ENCODE measurements at regions not wholly inside any gene's neighbourhood (a gene's known extent, or its start where the extent isn't known, plus 50 kb on each side); places are given as distances from the start of the nearest gene placed in this dataset.
"Not testable (repeated sequence)": the region's sequence is repeated elsewhere in the genome, so short reads cannot be mapped to it uniquely, and the experiment has no call there.

DNA sequence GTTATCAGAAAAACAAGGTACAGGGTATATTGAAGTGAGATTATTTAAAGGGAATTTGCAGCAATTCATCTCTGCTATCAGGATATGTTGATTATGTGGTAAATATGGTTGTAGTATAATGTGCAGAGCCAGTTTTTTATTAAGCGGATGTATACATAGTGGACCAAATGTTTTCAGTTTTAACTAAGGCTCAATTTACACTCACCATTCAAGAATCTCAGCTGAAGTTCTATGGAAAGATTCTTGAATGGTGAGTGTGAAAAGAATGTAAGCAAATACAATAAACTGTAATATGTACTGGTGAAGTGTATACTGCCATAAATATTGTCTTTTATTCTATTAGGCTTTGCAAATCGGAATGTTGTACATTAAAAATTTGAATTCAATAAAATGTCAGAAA is 895.9 kb upstream of the CDH10 start:
- no peak overlapping the region for H3K27ac ChIP-seq
- TF ChIP-seq, protein P1, sequence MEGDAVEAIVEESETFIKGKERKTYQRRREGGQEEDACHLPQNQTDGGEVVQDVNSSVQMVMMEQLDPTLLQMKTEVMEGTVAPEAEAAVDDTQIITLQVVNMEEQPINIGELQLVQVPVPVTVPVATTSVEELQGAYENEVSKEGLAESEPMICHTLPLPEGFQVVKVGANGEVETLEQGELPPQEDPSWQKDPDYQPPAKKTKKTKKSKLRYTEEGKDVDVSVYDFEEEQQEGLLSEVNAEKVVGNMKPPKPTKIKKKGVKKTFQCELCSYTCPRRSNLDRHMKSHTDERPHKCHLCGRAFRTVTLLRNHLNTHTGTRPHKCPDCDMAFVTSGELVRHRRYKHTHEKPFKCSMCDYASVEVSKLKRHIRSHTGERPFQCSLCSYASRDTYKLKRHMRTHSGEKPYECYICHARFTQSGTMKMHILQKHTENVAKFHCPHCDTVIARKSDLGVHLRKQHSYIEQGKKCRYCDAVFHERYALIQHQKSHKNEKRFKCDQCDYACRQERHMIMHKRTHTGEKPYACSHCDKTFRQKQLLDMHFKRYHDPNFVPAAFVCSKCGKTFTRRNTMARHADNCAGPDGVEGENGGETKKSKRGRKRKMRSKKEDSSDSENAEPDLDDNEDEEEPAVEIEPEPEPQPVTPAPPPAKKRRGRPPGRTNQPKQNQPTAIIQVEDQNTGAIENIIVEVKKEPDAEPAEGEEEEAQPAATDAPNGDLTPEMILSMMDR (IDR thresholded peaks at IDR 0.05) = no peak
- no peak for TF ChIP-seq POLR2AphosphoS5 (IDR thresholded peaks at IDR 0.05)
- no peak for TF ChIP-seq POLR2A (IDR thresholded peaks at IDR 0.05)
- no peak for TF ChIP-seq EP300 (IDR thresholded peaks at IDR 0.05)
- H3K9me3 ChIP-seq = no peaks in the 10 kb centered on the region
- 46 to 73% (median 53%) methylated on average over 2 of the region's 2 CpGs for WGBS, 5 donors
- H3K4me1 ChIP-seq = no peaks in the 10 kb centered on the region
- no peak overlapping the region for H3K4me3 ChIP-seq
- DNase-seq = no peak
- no peaks in the 10 kb centered on the region for H3K27me3 ChIP-seq
- intact Hi-C loops (cut with DNase I; ENCODE audit: low total_unique reads) = no loop called here
- no peaks in the 10 kb centered on the region for H3K36me3 ChIP-seq

DNA sequence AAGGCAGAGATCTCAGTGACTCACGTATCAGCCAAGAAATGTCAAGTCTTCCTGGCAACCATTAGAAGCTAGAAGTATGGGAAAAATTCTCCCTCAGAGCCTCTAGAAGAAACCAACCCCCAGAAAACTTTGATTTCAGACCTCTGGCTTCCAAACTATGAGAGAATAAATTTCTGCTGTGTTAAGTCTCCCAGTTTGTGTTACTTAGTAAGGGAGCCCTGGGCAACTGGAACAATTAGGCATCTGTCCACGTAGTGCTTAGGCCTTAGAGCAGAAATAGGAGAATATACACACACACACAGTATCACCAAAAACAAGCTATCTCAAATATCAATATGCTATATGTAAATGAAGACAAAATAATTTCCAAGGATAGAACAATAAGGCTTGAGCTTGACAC is 894.8 kb upstream of the CDH10 start:
- Histone ChIP-seq H3K27me3 (no peaks in the 10 kb centered on the region), H3K4me1 (no peaks in the 10 kb centered on the region), H3K9me3 (no peaks in the 10 kb centered on the region), H3K27ac (no peak overlapping the region), H3K4me3 (no peak overlapping the region), H3K36me3 (no peaks in the 10 kb centered on the region)
- 42 to 55% (median 46%) methylated on average over 2 of the region's 2 CpGs for WGBS, 5 donors
- DNase-seq = no peak
- intact Hi-C loops (cut with DNase I; ENCODE audit: low total_unique reads) = no loop called here
- TF ChIP-seq POLR2A (IDR thresholded peaks at IDR 0.05) = no peak
- TF ChIP-seq EP300 (IDR thresholded peaks at IDR 0.05) = no peak
- TF ChIP-seq, protein P1 (IDR thresholded peaks at IDR 0.05) = no peak

DNA sequence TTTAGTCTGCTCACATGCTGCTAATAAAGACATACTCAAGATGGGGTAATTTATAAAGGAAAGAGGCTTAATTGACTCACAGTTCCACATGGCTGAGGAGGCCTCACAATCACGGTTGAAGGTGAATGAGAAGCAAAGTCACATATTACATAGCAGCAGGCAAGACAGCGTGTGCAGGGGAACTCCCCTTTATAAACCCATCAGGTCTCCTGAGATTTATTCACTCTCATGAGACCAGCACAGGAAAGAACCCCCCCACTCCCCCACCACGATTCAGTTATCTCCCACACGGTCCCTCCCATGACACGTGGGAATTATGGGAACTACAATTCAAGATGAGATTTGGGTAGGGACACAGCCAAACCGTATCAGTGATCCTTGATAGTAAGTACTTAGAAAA is 891.7 kb upstream of the CDH10 start:
- H3K4me3 ChIP-seq; H3K36me3 ChIP-seq; intact Hi-C loops (cut with DNase I; ENCODE audit: low total_unique reads); H3K9me3 ChIP-seq; H3K4me1 ChIP-seq; DNase-seq; H3K27ac ChIP-seq; H3K27me3 ChIP-seq: not testable (repeated sequence)
- 60 to 76% (median 74%) methylated on average over 6 of the region's 6 CpGs for WGBS, 5 donors

DNA sequence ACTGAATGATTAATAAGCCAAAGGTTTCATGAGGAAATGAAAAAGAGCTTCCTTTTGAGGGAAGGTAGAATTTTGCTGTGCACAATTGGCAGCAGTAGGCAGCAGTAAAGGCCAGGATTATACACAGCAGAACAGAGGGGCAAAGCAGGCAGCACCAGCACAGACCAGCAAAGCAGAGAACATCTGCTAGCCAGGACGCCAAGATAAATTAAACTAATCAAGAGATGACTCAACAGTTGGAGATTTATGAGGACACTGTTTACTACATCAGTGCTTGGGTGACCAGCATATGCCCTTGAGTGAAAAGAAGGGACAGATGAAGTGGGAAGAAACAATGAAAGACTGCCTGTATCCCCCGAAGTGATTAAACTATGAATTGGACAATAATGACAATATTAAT is 871.4 kb upstream of the CDH10 start:
- DNase-seq = no peak
- Histone ChIP-seq H3K36me3 (no peaks in the 10 kb centered on the region), H3K27ac (no peak overlapping the region), H3K4me1 (no peaks in the 10 kb centered on the region), H3K4me3 (no peak overlapping the region), H3K27me3 (no peaks in the 10 kb centered on the region), H3K9me3 (peaks cover 0 to 18% (median 0%) of the 10 kb centered on the region in 4 donors)
- intact Hi-C loops (cut with DNase I; ENCODE audit: low total_unique reads) = no loop called here
- TF ChIP-seq POLR2A (IDR thresholded peaks at IDR 0.05) = no peak
- no peak for TF ChIP-seq EP300 (IDR thresholded peaks at IDR 0.05)
- TF ChIP-seq, protein P1 (IDR thresholded peaks at IDR 0.05) = no peak
- no peak for TF ChIP-seq POLR2AphosphoS5 (IDR thresholded peaks at IDR 0.05)
- WGBS, 5 donors = 38 to 68% (median 61%) methylated on average over 2 of the region's 2 CpGs

DNA sequence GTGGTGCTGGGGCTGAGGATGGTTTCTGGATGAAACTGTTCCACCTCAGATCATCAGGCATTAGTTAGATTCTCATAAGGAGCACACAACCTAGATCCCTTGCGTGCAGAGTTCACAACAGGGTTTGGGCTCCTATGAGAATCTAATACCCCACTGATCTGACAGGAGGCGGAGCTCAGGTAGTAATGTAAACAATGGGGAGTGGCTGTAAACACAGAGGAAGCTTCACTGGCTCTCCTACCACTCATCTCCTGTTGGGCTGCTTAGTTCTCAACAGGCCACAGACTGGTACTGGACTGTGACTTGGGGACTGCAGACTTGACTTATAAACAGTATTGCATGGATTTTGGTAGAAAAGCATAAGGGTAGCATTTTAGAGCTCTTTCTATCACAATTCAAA is 870.7 kb upstream of the CDH10 start:
- Histone ChIP-seq H3K4me1 (no peaks in the 10 kb centered on the region), H3K9me3 (peaks cover 0 to 21% (median 0%) of the 10 kb centered on the region in 4 donors), H3K4me3 (no peak overlapping the region), H3K27me3 (no peaks in the 10 kb centered on the region), H3K27ac (no peak overlapping the region), H3K36me3 (no peaks in the 10 kb centered on the region)
- TF ChIP-seq POLR2AphosphoS5 (IDR thresholded peaks at IDR 0.05) = no peak
- no peak for TF ChIP-seq EP300 (IDR thresholded peaks at IDR 0.05)
- TF ChIP-seq POLR2A (IDR thresholded peaks at IDR 0.05) = no peak
- TF ChIP-seq, protein P1 (IDR thresholded peaks at IDR 0.05) = no peak
- intact Hi-C loops (cut with DNase I; ENCODE audit: low total_unique reads) = no loop called here
- DNase-seq = no peak
- WGBS, 5 donors = 51 to 74% (median 66%) methylated on average over 2 of the region's 2 CpGs

DNA sequence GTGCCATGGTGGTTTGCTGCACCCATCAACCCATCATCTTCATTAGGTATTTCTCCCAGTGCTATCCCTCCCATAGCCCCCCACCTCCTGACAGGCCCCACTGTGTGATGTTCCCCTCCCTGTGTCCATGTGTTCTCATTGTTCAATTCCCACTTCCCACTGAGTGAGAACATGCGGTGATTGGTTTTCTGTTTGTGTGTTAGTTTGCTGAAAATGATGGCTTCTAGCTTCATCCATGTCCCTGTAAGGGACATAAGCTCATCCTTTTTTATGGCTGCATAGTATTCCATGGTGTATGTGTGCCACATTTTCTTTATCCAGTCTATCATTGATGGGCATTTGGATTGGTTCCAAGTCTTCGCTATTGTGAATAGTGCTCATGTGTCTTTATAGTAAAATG is 865.9 kb upstream of the CDH10 start:
- H3K36me3 ChIP-seq; DNase-seq; H3K4me1 ChIP-seq; intact Hi-C loops (cut with DNase I; ENCODE audit: low total_unique reads); H3K27ac ChIP-seq; H3K4me3 ChIP-seq; H3K27me3 ChIP-seq: not testable (repeated sequence)
- WGBS, 5 donors = 85 to 94% (median 92%) methylated on average over 2 of the region's 2 CpGs
- peaks cover 0 to 21% (median 0%) of the 10 kb centered on the region in 4 donors for H3K9me3 ChIP-seq

DNA sequence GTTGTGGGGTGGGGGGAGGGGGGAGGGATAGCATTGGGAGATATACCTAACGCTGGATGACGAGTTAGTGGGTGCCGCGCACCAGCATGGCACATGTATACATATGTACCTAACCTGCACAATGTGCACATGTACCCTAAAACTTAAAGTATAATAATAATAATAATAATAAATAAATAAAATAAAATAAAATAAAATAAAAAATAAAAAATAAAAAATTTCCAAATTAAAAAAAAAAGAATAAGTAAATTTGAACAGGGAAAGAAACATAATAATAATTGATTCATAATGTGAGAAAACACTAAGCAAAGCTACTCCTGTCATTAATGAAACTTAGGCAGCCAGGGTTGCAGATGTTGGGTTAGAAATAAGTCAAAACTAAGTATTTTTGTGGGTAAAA is 863.2 kb upstream of the CDH10 start:
- H3K27me3 ChIP-seq; H3K4me1 ChIP-seq; H3K27ac ChIP-seq; H3K4me3 ChIP-seq; H3K36me3 ChIP-seq; DNase-seq; intact Hi-C loops (cut with DNase I; ENCODE audit: low total_unique reads): not testable (repeated sequence)
- H3K9me3 ChIP-seq = peaks cover 0 to 11% (median 0%) of the 10 kb centered on the region in 4 donors
- WGBS, 5 donors = 96 to 100% (median 97%) methylated on average over 4 of the region's 4 CpGs
